GM12864 (cell line): ENCODE measurements at regions not wholly inside any gene's neighbourhood (a gene's known extent, or its start where the extent isn't known, plus 50 kb on each side); places are given as distances from the start of the nearest gene placed in this dataset.
"Not testable (repeated sequence)": the region's sequence is repeated elsewhere in the genome, so short reads cannot be mapped to it uniquely, and the experiment has no call there.

Source experiments
- DNase-seq: peaks from one replicate; pipeline ENCODE4 v3.0.0-alpha.2; 2011; ENCODE audit warnings: low read depth
- H3K4me3 ChIP-seq: 2 replicates; pipeline ENCODE4 v1.5.1; 2011; ENCODE audit warnings: mild to moderate bottlenecking, low read depth, low read length, control low read depth
- CTCF ChIP-seq: IDR thresholded peaks from 2 replicates; pipeline ENCODE4 v1.5.1; 2011; ENCODE audit warnings: low read depth, mild to moderate bottlenecking, moderate library complexity, low read length, control low read depth, inconsistent platforms; ENCODE audit errors: missing control alignments

GRCh38 chr7:142513178-142513955 is 235.9 kb upstream of the PRSS1 start:
- no peak for TF ChIP-seq CTCF
- no peak for DNase-seq

GRCh38 chr7:142511801-142512200 is 237.5 kb upstream of the PRSS1 start:
- H3K4me3 ChIP-seq = no peak overlapping the region
- DNase-seq = no peak
- TF ChIP-seq CTCF = no peak

More at GRCh38 chr7:142513178-142513955, 235.9 kb upstream of the PRSS1 start:
- H3K4me3 ChIP-seq = no peak overlapping the region

- DNase-seq = no peak
- H3K4me3 ChIP-seq = no peak overlapping the region
- TF ChIP-seq CTCF = no peak
Measured at GRCh38 chr7:142511374-142511773, 237.9 kb upstream of the PRSS1 start.

- DNase-seq, H3K4me3 ChIP-seq: not testable (repeated sequence)
Measured at GRCh38 chr7:142509235-142509634, 240.0 kb upstream of the PRSS1 start.

GRCh38 chr7:142508251-142508650 is 241.0 kb upstream of the PRSS1 start:
- H3K4me3 ChIP-seq = no peak overlapping the region
- TF ChIP-seq CTCF = no peak
- no peak for DNase-seq

GRCh38 chr7:142507799-142508198 is 241.5 kb upstream of the PRSS1 start:
- no peak overlapping the region for H3K4me3 ChIP-seq
- DNase-seq = no peak
- TF ChIP-seq CTCF = no peak

- DNase-seq, H3K4me3 ChIP-seq: not testable (repeated sequence)
Measured at GRCh38 chr7:142507066-142507465, 242.2 kb upstream of the PRSS1 start.

- no peak overlapping the region for H3K4me3 ChIP-seq
- no peak for DNase-seq
- no peak for TF ChIP-seq CTCF
Measured at GRCh38 chr7:142506601-142507000, 242.7 kb upstream of the PRSS1 start.

GRCh38 chr7:142503949-142504348 is 245.3 kb upstream of the PRSS1 start:
- not testable (repeated sequence) for DNase-seq, H3K4me3 ChIP-seq
